H1 (cell line): ENCODE measurements at regions not wholly inside any gene's neighbourhood (a gene's known extent, or its start where the extent isn't known, plus 50 kb on each side); places are given as distances from the start of the nearest gene placed in this dataset.

Source experiments
- CHD7 ChIP-seq: fragments of 300-600 bp; sonication (generic); IDR thresholded peaks from 2 replicates; pipeline ENCODE4 v1.7.1; 2012; ENCODE audit warnings: low read length, moderate library complexity, mild to moderate bottlenecking, inconsistent platforms; ENCODE audit not compliant: insufficient replicate concordance
- E2F6 ChIP-seq: IDR thresholded peaks from 2 replicates; pipeline ENCODE4 v1.6.1; 2012; ENCODE audit warnings: inconsistent platforms
- EP300 ChIP-seq, 2 experiments: IDR thresholded peaks; 1 replicate in 1 of 2; 2 replicates in 1 of 2; pipeline ENCODE4 v1.6.1; 2011 to 2012; ENCODE audit warnings: low read depth in 2 of 2, low read length in 2 of 2, mild to moderate bottlenecking in 2 of 2, borderline replicate concordance in 1 of 2, inconsistent platforms in 1 of 2, moderate library complexity in 1 of 2
- KDM4A ChIP-seq: IDR thresholded peaks from one replicate; pipeline ENCODE4 v1.7.1; 2012; ENCODE audit warnings: low read depth, mild to moderate bottlenecking, moderate library complexity, low read length, inconsistent platforms; ENCODE audit not compliant: severe bottlenecking
- SP4 ChIP-seq: IDR thresholded peaks from 2 replicates; pipeline ENCODE4 v1.6.1; 2012; ENCODE audit warnings: low read length, inconsistent platforms

- no peak for TF ChIP-seq CHD7
- no peak for TF ChIP-seq EP300 (IDR thresholded peaks at IDR 0.05; ENCODE audit: borderline replicate concordance in 1 of 2, low read depth in 2 of 2, low read length in 2 of 2)
- no peak for TF ChIP-seq SP4
- TF ChIP-seq E2F6: no peak
- no peak for TF ChIP-seq KDM4A
These were observed 148.8 kb downstream of the TPRA1 start (continued) for GRCh38 chr3:127441764-127442163.
